K562 (cell line): ENCODE measurements at regions not wholly inside any gene's neighbourhood (a gene's known extent, or its start where the extent isn't known, plus 50 kb on each side); places are given as distances from the start of the nearest gene placed in this dataset.

Experiments
- KLF1 ChIP-seq: fragments of 450-650 bp; IDR thresholded peaks from 2 replicates; pipeline ENCODE4 v1.6.1; 2016; ENCODE audit warnings: missing genetic modification characterization, missing compliant biosample characterization
- LEF1 ChIP-seq: fragments of 450-650 bp; IDR thresholded peaks from 2 replicates; pipeline ENCODE4 v1.6.1; 2016; ENCODE audit warnings: mild to moderate bottlenecking
- ZNF384 ChIP-seq: IDR thresholded peaks from 2 replicates; pipeline ENCODE4 v1.6.1; 2012; ENCODE audit warnings: low read depth, low read length, improper control_type of control experiment
- ZNF507 ChIP-seq: conservative IDR thresholded peaks from 2 replicates; pipeline ENCODE4 v1.6.1; 2017; ENCODE audit warnings: missing genetic modification characterization, missing compliant biosample characterization
- ZNF551 ChIP-seq: fragments of 250-450 bp; sonication (Bioruptor Pico); IDR thresholded peaks from 2 replicates; pipeline ENCODE4 v1.5.0; 2021; ENCODE audit warnings: mild to moderate bottlenecking, moderate library complexity
- TF ChIP-seq, protein P1 (sequence below): sonication (generic); formaldehyde crosslinking; IDR thresholded peaks from 2 replicates; pipeline ENCODE4 v1.8.0; 2022; ENCODE audit warnings: mild to moderate bottlenecking, missing genetic modification reagents
- TF ChIP-seq, protein P2 (sequence below): fragments of 250-450 bp; sonication (Bioruptor Pico); IDR thresholded peaks from 2 replicates; pipeline ENCODE4 v1.8.0; 2021; ENCODE audit warnings: mild to moderate bottlenecking, moderate library complexity
- TF ChIP-seq, protein P3 (sequence below), 2 experiments: fragments of 450-650 bp in 1 of 2; sonication (generic) in 1 of 2; formaldehyde crosslinking in 1 of 2; IDR thresholded peaks; 2 replicates each; pipeline versions ENCODE4 v1.7.1 to v1.9.0; 2016 to 2022; ENCODE audit warnings: inconsistent platforms in 1 of 2, mild to moderate bottlenecking in 1 of 2, missing genetic modification reagents in 1 of 2
- TF ChIP-seq, protein P4 (sequence below): sonication (generic); formaldehyde crosslinking; IDR thresholded peaks from 2 replicates; pipeline ENCODE4 v1.5.0; 2020; ENCODE audit warnings: missing genetic modification reagents

DNA sequence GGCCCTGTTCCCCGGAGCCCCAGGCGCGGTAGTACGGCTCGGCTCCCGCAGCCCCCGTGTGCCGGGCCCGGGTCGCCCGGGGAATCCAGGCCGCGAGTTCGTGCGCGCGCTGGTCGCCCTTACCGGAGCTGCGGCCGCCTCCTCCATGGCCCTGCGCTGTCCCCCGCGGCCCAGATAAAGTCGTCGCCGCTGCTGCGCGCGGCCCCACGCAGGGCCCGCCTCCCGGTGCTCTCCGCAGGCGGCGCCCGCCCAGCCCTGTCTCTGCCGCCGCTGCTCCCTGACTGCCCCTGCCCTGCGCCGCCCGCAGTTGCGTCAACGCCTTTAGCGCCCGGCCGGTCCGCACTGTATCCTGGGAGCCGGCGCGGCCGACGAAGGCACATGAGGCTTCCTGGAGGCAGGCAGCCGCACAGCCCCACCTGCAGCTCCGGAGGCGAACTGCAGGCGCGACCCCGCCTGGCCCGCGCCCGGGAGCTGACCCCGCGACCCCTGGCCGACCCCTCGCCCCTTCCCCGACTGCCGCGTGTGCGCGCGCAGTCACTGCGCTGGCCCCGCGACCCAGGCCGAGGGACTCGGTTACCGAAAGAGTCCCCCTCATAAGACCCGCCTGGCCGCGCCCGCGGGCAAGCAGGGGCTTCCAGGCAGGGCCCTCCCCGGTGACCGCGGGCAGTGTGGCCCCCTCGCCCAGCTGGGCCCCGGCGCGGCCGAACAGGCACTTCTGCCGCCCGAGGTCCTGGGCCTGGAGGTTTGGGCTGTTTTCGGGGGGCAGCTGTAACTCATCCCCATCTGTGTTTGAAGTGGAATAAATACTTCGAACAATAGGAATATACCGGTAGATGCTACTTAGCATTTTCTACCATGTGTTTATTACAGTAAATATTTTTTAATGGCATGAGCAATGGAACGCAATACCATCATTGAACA lies 127.1 kb upstream of the ZNF746 start (continued):
- TF ChIP-seq, protein P1, sequence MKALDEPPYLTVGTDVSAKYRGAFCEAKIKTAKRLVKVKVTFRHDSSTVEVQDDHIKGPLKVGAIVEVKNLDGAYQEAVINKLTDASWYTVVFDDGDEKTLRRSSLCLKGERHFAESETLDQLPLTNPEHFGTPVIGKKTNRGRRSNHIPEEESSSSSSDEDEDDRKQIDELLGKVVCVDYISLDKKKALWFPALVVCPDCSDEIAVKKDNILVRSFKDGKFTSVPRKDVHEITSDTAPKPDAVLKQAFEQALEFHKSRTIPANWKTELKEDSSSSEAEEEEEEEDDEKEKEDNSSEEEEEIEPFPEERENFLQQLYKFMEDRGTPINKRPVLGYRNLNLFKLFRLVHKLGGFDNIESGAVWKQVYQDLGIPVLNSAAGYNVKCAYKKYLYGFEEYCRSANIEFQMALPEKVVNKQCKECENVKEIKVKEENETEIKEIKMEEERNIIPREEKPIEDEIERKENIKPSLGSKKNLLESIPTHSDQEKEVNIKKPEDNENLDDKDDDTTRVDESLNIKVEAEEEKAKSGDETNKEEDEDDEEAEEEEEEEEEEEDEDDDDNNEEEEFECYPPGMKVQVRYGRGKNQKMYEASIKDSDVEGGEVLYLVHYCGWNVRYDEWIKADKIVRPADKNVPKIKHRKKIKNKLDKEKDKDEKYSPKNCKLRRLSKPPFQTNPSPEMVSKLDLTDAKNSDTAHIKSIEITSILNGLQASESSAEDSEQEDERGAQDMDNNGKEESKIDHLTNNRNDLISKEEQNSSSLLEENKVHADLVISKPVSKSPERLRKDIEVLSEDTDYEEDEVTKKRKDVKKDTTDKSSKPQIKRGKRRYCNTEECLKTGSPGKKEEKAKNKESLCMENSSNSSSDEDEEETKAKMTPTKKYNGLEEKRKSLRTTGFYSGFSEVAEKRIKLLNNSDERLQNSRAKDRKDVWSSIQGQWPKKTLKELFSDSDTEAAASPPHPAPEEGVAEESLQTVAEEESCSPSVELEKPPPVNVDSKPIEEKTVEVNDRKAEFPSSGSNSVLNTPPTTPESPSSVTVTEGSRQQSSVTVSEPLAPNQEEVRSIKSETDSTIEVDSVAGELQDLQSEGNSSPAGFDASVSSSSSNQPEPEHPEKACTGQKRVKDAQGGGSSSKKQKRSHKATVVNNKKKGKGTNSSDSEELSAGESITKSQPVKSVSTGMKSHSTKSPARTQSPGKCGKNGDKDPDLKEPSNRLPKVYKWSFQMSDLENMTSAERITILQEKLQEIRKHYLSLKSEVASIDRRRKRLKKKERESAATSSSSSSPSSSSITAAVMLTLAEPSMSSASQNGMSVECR = peak; percentile 93
- no peak for TF ChIP-seq KLF1
- no peak for TF ChIP-seq ZNF384
- TF ChIP-seq ZNF551 (CRISPR knock-in tag) = no peak
- TF ChIP-seq, protein P2, sequence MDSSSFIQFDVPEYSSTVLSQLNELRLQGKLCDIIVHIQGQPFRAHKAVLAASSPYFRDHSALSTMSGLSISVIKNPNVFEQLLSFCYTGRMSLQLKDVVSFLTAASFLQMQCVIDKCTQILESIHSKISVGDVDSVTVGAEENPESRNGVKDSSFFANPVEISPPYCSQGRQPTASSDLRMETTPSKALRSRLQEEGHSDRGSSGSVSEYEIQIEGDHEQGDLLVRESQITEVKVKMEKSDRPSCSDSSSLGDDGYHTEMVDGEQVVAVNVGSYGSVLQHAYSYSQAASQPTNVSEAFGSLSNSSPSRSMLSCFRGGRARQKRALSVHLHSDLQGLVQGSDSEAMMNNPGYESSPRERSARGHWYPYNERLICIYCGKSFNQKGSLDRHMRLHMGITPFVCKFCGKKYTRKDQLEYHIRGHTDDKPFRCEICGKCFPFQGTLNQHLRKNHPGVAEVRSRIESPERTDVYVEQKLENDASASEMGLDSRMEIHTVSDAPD (CRISPR knock-in tag) = no peak
- TF ChIP-seq, protein P3, sequence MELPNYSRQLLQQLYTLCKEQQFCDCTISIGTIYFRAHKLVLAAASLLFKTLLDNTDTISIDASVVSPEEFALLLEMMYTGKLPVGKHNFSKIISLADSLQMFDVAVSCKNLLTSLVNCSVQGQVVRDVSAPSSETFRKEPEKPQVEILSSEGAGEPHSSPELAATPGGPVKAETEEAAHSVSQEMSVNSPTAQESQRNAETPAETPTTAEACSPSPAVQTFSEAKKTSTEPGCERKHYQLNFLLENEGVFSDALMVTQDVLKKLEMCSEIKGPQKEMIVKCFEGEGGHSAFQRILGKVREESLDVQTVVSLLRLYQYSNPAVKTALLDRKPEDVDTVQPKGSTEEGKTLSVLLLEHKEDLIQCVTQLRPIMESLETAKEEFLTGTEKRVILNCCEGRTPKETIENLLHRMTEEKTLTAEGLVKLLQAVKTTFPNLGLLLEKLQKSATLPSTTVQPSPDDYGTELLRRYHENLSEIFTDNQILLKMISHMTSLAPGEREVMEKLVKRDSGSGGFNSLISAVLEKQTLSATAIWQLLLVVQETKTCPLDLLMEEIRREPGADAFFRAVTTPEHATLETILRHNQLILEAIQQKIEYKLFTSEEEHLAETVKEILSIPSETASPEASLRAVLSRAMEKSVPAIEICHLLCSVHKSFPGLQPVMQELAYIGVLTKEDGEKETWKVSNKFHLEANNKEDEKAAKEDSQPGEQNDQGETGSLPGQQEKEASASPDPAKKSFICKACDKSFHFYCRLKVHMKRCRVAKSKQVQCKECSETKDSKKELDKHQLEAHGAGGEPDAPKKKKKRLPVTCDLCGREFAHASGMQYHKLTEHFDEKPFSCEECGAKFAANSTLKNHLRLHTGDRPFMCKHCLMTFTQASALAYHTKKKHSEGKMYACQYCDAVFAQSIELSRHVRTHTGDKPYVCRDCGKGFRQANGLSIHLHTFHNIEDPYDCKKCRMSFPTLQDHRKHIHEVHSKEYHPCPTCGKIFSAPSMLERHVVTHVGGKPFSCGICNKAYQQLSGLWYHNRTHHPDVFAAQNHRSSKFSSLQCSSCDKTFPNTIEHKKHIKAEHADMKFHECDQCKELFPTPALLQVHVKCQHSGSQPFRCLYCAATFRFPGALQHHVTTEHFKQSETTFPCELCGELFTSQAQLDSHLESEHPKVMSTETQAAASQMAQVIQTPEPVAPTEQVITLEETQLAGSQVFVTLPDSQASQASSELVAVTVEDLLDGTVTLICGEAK (IDR thresholded peaks at IDR 0.05) = peak; percentile 69
- TF ChIP-seq, protein P3 (CRISPR knock-in tag; IDR thresholded peaks at IDR 0.05) = no peak
- TF ChIP-seq, protein P4, sequence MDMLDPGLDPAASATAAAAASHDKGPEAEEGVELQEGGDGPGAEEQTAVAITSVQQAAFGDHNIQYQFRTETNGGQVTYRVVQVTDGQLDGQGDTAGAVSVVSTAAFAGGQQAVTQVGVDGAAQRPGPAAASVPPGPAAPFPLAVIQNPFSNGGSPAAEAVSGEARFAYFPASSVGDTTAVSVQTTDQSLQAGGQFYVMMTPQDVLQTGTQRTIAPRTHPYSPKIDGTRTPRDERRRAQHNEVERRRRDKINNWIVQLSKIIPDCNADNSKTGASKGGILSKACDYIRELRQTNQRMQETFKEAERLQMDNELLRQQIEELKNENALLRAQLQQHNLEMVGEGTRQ (CRISPR knock-in tag) = peak; percentile 54; the same call in 1 of the 2 replicates
- no peak for TF ChIP-seq LEF1
- TF ChIP-seq ZNF507 (tag) = 0 out of 2 replicates have a peak, but pooled peaks have one; percentile 4
